Activated CD4-positive, alpha-beta T cell treated with anti-CD3 and anti-CD28 coated beads for 36 hours (primary cell): ENCODE measurements at regions not wholly inside any gene's neighbourhood (a gene's known extent, or its start where the extent isn't known, plus 50 kb on each side); places are given as distances from the start of the nearest gene placed in this dataset.
"Not testable (repeated sequence)": the region's sequence is repeated elsewhere in the genome, so short reads cannot be mapped to it uniquely, and the experiment has no call there.

ENCODE experiments used
- ATAC-seq: fragments of 200-7000 bp; cut with Tn5 transposase; one replicate; pipeline ENCODE4 v1.10.0; 2021; ENCODE audit warnings: mild to moderate bottlenecking, moderate library complexity
- CTCF ChIA-PET: fragments of 350-600 bp; sonication (Branson Sonifier 250); formaldehyde crosslinking; loops from one replicate; lab custom pipeline; 2021; ENCODE audit warnings: antibody characterized with exemption; lab: Charles Lee
- POLR2A ChIA-PET: fragments of 350-600 bp; sonication (Branson Sonifier 250); formaldehyde crosslinking; loops from one replicate; lab custom pipeline; 2021; ENCODE audit warnings: antibody characterized with exemption, inconsistent platforms; lab: Charles Lee
- DNase-seq: peaks from one replicate; pipeline ENCODE4 v3.0.0-alpha.2; 2020
- H3K27ac Mint-ChIP-seq: one replicate; pipeline ENCODE4 v1.8.0; 2021; ENCODE audit warnings: mixed read lengths
- H3K27me3 Mint-ChIP-seq: one replicate; pipeline ENCODE4 v1.8.0; 2021; ENCODE audit warnings: mixed read lengths
- H3K36me3 Mint-ChIP-seq: one replicate; pipeline ENCODE4 v1.8.0; 2021; ENCODE audit warnings: low read depth, mixed read lengths
- H3K4me1 Mint-ChIP-seq: one replicate; pipeline ENCODE4 v1.8.0; 2021; ENCODE audit warnings: mixed read lengths
- H3K4me3 Mint-ChIP-seq: one replicate; pipeline ENCODE4 v1.8.0; 2021; ENCODE audit warnings: mild to moderate bottlenecking, moderate library complexity, mixed read lengths
- H3K9me3 Mint-ChIP-seq: one replicate; pipeline ENCODE4 v1.8.0; 2021; ENCODE audit warnings: low read depth, mixed read lengths
- intact Hi-C, 2 experiments: fragments of 100-400 bp; cut with DNase I in 1 of 2; cut with micrococcal nuclease in 1 of 2; formaldehyde crosslinking; loops; one replicate each; pipeline versions ENCODE4 v1.14.2 to v1.15.1; 2022 to 2024; cut with DNase I, micrococcal nuclease

DNA sequence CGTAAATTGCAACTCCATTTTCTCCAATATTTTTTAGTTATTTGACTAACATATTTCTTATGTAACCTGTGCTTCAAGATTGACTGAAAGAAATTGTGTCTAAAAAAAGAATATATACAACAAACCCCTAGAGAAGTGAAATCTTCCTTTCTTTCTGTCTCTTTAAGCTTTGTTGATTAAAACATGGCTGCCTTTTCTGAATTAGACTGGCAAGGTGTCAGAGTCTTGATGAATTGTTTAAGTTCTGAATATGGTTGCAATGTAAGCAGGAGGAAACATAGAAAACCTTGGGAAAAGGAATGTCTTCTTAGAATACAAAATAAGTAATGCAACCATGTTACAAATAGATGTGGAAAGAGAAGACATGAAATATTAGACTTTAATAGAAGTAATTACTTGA lies 209.8 kb upstream of the CTNND2 start:
- DNase-seq: no peak
- CTCF ChIA-PET: no interaction called here
- ATAC-seq: no peak
- peaks cover 3% of the 10 kb centered on the region for H3K9me3 Mint-ChIP-seq
- H3K27ac Mint-ChIP-seq: no peak overlapping the region
- intact Hi-C loops: no loop called here
- H3K4me1 Mint-ChIP-seq: no peaks in the 10 kb centered on the region
- H3K36me3 Mint-ChIP-seq: no peaks in the 10 kb centered on the region
- POLR2A ChIA-PET: no interaction called here
- no peaks in the 10 kb centered on the region for H3K27me3 Mint-ChIP-seq
- H3K4me3 Mint-ChIP-seq: no peak overlapping the region

DNA sequence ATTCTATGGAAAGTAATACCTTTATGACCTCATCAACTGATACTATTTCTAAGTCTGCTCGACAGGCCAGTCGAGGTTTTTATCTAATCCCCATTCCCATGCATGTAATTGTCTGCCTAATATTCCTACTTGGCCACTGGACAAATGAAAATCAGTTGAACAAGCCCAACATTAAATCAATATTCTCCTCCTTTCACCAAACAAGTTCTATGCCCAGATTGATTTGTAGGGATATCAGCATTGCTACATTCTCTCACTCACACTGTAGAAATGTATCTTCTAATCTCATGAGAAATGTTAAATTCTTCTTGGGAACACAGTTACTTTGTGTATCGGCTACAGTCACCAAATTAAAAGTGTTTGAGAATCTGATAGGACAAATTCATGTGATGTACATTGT lies 208.8 kb upstream of the CTNND2 start:
- ChIA-PET CTCF (no interaction called here), POLR2A (no interaction called here)
- H3K36me3 Mint-ChIP-seq: no peaks in the 10 kb centered on the region
- DNase-seq: no peak
- H3K27me3 Mint-ChIP-seq: no peaks in the 10 kb centered on the region
- H3K9me3 Mint-ChIP-seq: peaks cover 3% of the 10 kb centered on the region
- ATAC-seq: no peak
- intact Hi-C loops: no loop called here
- no peak overlapping the region for H3K27ac Mint-ChIP-seq
- H3K4me3 Mint-ChIP-seq: no peak overlapping the region
- no peaks in the 10 kb centered on the region for H3K4me1 Mint-ChIP-seq

DNA sequence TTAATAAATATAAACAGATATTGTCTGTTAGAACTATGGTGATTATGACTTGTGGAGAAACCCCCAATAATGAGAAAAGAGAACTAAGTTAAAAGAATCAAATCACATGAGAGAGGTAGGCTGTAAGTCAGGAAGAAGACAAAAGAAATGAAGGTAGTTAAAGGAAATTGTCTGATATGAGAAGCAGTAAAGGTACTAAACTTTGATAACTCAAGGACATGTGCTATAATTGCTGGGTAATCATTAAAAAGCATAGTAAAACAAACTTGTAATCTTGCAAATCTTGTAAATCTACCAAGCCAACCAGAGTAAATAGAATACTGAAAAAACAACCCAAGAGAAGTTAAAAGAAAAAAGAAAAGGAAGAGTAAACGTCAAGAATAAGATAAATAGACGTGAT lies 207.0 kb upstream of the CTNND2 start:
- H3K27me3 Mint-ChIP-seq: no peaks in the 10 kb centered on the region

DNA sequence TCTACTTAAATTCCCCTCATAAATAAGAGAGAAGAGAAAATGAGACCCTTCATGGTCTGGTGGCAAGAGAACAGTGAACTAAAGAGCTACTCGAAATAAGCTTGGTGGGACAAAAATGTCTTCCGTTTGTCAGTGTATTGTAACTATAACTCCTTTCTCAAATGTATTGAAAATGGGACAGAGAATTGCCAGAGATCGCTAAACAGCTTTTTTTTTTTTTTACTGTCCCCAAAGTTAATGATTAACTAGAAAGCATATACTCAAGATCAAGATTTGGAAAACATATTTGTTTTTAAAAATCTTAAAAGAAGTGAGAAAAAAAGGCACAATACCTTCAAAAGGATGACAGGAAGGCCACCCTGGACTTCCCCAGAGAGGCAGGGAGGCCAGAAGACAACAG lies 206.4 kb upstream of the CTNND2 start:
- Mint-ChIP-seq H3K4me1 (no peaks in the 10 kb centered on the region), H3K4me3 (no peak overlapping the region), H3K9me3 (no peaks in the 10 kb centered on the region), H3K27ac (no peak overlapping the region), H3K27me3 (no peaks in the 10 kb centered on the region), H3K36me3 (no peaks in the 10 kb centered on the region)
- ChIA-PET CTCF (no interaction called here), POLR2A (no interaction called here)
- DNase-seq (no peak), ATAC-seq (no peak)
- intact Hi-C loops: no loop called here

More for the DNA sequence above, 207.0 kb upstream of the CTNND2 start:
- ChIA-PET POLR2A (no interaction called here), CTCF (no interaction called here)
- H3K36me3 Mint-ChIP-seq: no peaks in the 10 kb centered on the region
- no peak for ATAC-seq
- H3K4me1 Mint-ChIP-seq: no peaks in the 10 kb centered on the region
- peaks cover under 1% of the 10 kb centered on the region for H3K9me3 Mint-ChIP-seq
- no peak for DNase-seq
- H3K27ac Mint-ChIP-seq: no peak overlapping the region
- intact Hi-C loops: no loop called here
- no peak overlapping the region for H3K4me3 Mint-ChIP-seq

DNA sequence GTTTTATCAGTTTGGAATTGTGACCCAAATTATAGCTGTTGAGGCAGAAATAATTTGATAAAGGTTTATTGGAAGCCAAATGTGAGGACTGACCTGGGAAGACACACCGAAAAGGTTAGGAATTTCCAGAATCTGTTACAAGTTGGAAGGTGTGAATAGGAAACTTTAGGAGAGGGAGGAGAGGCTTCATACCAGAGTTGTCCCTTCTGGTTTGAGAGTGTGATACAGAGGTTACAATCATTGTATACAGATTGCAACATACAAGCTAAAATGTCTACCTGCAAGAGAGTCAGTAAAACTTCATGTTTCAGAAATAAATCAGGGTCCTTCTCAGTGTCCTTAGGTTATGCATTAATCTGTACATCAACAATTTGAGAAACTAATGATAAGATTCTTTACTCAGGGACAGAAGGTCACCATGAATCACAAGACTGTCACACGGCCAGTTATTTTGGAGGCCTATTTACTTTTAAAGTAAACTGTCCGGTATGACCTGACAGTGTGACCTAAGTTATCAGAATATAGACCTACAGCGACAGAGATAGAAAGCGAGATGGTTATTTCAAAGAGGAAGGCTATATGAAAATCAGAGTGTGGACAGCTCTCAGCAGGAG lies 204.9 kb upstream of the CTNND2 start:
- Mint-ChIP-seq H3K27ac (no peak overlapping the region), H3K4me3 (no peak overlapping the region), H3K9me3 (no peaks in the 10 kb centered on the region), H3K4me1 (no peaks in the 10 kb centered on the region), H3K36me3 (no peaks in the 10 kb centered on the region), H3K27me3 (no peaks in the 10 kb centered on the region)
- POLR2A ChIA-PET: no interaction called here
- intact Hi-C loops: no loop called here
- CTCF ChIA-PET: no interaction called here
- ATAC-seq (no peak), DNase-seq (no peak)

DNA sequence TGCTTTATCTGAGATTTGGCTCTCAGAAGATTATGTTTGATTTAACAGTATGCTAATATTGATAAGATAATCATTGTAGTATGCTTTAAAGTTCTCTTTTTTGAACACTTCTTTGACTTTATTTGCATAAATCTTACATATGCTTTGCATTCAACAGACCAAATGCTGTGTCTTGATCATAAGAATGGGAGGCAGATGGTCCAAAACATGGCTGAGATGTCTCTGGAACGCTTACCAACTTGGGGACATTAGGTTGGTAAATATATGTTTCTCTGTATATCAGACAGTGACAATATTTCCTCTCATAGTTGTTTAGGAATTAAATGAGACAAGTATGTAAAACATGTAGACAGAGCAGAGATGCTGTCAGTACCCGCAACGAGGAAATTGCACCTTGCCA lies 197.9 kb upstream of the CTNND2 start:
- ChIA-PET POLR2A (no interaction called here), CTCF (no interaction called here)
- H3K27ac Mint-ChIP-seq: no peak overlapping the region
- DNase-seq (no peak), ATAC-seq (no peak)
- intact Hi-C loops: no loop called here
- H3K4me3 Mint-ChIP-seq: no peak overlapping the region
- H3K9me3 Mint-ChIP-seq: peaks cover 2% of the 10 kb centered on the region
- H3K4me1 Mint-ChIP-seq: no peaks in the 10 kb centered on the region
- H3K27me3 Mint-ChIP-seq: no peaks in the 10 kb centered on the region
- no peaks in the 10 kb centered on the region for H3K36me3 Mint-ChIP-seq

DNA sequence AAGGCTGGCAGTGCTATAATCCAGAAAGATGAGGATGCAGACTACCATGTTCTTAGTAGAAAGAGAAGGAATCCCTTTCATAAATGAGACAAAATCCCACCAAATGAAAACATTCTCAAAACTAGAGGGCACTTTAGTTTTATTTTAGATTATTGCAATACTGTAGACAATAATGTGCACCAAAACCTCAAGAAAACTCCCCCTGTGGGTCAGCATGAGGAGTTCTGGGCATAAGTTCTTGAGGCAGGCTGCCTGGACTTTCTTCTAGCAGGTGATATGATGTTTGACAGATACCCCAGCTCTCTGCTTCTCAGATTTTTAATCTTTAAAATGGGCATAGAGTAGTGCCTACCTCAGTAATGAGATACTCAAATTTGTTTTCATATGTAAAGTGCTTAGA lies 196.3 kb upstream of the CTNND2 start:
- no peaks in the 10 kb centered on the region for H3K4me1 Mint-ChIP-seq
- intact Hi-C loops: no loop called here
- POLR2A ChIA-PET: no interaction called here

DNA sequence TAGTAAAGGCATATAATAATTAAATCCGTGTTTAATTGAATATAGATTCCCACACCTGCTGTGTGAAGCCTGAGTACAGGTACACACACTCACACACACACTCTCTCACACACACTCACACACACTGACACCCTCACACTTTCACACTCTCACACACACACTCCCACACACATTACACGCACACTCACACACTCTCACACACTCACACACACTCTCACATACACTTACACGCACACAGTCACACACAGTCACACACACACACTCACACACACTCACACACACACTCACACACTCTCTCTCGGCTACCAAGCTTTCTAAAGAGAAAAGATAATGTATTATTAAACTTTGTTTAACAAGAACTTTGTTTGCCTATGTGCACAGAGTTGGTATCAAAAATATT lies 195.1 kb upstream of the CTNND2 start:
- CTCF ChIA-PET: no interaction called here
- DNase-seq: no peak
- peaks cover 2% of the 10 kb centered on the region for H3K9me3 Mint-ChIP-seq
- ATAC-seq: no peak
- H3K4me3 Mint-ChIP-seq: no peak overlapping the region
- no peaks in the 10 kb centered on the region for H3K27me3 Mint-ChIP-seq
- H3K36me3 Mint-ChIP-seq: no peaks in the 10 kb centered on the region
- no peaks in the 10 kb centered on the region for H3K4me1 Mint-ChIP-seq
- no peak overlapping the region for H3K27ac Mint-ChIP-seq
- POLR2A ChIA-PET: no interaction called here
- intact Hi-C loops: no loop called here

More for the DNA sequence above, 196.3 kb upstream of the CTNND2 start:
- no peaks in the 10 kb centered on the region for H3K36me3 Mint-ChIP-seq
- no peak for ATAC-seq
- H3K9me3 Mint-ChIP-seq: peaks cover 2% of the 10 kb centered on the region
- H3K27ac Mint-ChIP-seq: no peak overlapping the region
- DNase-seq: no peak
- no peaks in the 10 kb centered on the region for H3K27me3 Mint-ChIP-seq
- CTCF ChIA-PET: no interaction called here
- no peak overlapping the region for H3K4me3 Mint-ChIP-seq

DNA sequence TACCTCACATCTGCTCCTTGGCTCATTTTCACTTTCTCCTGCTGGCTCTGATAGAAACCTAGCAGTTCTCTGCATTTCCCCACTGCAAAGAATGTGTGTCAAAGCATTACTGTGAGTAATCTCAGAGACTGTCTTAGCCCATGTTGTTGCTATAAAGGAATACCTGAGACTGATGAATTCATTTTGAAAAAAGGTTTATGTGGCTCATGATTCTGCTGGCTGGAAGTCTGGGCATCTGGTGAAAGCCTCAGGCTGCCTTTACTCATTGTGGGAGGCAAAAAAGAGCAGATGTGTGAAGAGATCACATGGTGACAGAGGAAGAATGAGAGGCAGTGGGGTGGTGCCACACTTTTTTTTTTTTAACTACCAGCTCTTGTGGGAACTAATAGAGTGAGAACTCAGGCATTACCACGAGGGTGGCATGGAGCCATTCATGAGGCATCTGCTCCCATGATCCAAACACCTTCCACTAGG lies 191.6 kb upstream of the CTNND2 start:
- no peak overlapping the region for H3K27ac Mint-ChIP-seq
- CTCF ChIA-PET: interaction anchor here (0.6 kb wide), 1 partner anchor 240 kb away, joined by 3 read pairs; no protein-coding TSS in a partner anchor
- no peak overlapping the region for H3K4me3 Mint-ChIP-seq
- no peaks in the 10 kb centered on the region for H3K27me3 Mint-ChIP-seq
- POLR2A ChIA-PET: no interaction called here
- no peaks in the 10 kb centered on the region for H3K4me1 Mint-ChIP-seq
- ATAC-seq (peak; percentile 58), DNase-seq (no peak)
- H3K36me3 Mint-ChIP-seq: no peaks in the 10 kb centered on the region
- peaks cover 5% of the 10 kb centered on the region for H3K9me3 Mint-ChIP-seq
- intact Hi-C loops: no loop called here

DNA sequence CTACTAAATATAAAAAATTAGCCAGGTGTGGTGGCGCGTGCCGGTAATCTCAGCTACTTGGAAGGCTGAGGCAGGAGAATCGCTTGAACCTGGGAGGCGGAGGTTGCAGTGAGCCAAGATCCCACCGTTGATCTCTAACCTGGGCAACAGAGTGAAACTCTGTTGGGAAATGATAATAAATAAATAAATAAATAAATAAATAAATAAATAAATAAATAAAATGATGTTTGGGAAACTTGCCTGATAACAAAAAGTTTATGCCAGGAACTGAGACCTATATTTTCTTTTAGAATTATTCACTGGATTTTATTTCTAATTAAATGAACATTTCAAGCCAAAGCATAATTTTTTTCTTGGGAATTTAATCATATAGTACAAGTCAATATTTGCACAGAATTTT lies 189.3 kb upstream of the CTNND2 start:
- Mint-ChIP-seq H3K4me3 (no peak overlapping the region), H3K27me3 (no peaks in the 10 kb centered on the region), H3K9me3 (peaks cover 6% of the 10 kb centered on the region), H3K27ac (no peak overlapping the region), H3K4me1 (no peaks in the 10 kb centered on the region), H3K36me3 (no peaks in the 10 kb centered on the region)
- intact Hi-C loops: no loop called here
- POLR2A ChIA-PET: no interaction called here
- CTCF ChIA-PET: no interaction called here
- ATAC-seq (no peak), DNase-seq (no peak)

DNA sequence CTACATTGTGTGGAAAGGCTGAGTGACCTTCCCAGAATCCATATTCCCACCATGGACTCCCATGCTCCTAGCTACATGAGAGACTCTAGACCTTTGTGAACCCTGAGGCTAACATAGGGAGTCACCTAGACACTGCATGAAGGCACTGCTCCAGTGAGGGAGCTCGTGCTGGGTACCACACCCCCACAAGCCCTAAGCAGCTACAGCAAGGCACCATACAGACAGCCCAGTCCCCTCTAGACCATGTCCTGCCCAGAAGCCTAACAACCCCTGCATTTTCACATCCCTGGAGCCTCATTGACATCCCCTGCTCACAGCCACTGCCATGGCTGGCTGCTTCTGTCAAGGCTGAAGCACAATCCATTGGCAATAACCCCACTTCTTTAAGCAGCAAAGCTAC lies 176.5 kb upstream of the CTNND2 start:
- Mint-ChIP-seq H3K27me3 (no peaks in the 10 kb centered on the region), H3K9me3 (peaks cover 14% of the 10 kb centered on the region), H3K27ac (no peak overlapping the region), H3K36me3 (no peaks in the 10 kb centered on the region), H3K4me3 (no peak overlapping the region), H3K4me1 (no peaks in the 10 kb centered on the region)
- CTCF ChIA-PET: no interaction called here
- POLR2A ChIA-PET: no interaction called here
- no peak for ATAC-seq
- intact Hi-C loops: no loop called here
- DNase-seq: no peak

DNA sequence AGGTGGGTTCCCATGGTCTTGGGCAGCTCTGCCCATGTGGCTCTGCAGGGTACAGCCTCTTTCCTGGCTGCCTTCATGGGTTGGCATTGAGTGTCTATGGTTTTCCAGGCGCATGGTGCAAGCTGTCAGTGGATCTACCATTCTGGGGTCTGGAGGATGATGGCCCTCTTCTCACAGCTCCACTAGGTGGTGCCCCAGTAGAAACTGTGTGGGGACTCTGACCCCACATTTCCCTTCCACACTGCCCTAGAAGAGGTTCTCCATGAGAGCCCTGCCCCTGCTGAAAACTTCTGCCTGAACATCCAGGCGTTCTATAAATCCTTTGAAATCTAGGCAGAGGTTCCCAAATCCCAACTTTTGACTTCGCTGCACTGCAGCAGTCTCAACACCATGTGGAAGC lies 174.0 kb upstream of the CTNND2 start:
- intact Hi-C loops, H3K27me3 Mint-ChIP-seq, H3K27ac Mint-ChIP-seq, H3K36me3 Mint-ChIP-seq, H3K4me1 Mint-ChIP-seq, DNase-seq, CTCF ChIA-PET, ATAC-seq, H3K4me3 Mint-ChIP-seq, POLR2A ChIA-PET: not testable (repeated sequence)
- peaks cover 12% of the 10 kb centered on the region for H3K9me3 Mint-ChIP-seq

DNA sequence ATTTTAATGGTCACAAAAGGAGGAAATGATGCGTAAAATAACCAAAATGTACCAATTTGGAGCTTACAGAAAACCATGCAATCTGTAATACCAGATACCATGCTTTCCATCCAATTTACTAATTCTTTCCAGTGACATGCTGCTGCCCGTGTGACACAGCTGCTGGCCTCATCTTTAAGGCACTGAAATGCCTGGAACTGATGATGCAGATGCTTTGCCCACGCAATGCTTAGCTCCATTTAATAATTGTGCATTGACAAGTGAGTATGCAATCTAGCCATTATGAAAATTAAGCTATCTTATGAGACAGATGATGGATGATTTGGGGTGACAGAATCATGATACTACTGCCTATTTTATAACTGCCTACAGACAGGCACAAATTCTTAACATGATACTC lies 169.2 kb upstream of the CTNND2 start:
- no peak overlapping the region for H3K4me3 Mint-ChIP-seq
- no peaks in the 10 kb centered on the region for H3K36me3 Mint-ChIP-seq
- ChIA-PET POLR2A (no interaction called here), CTCF (no interaction called here)
- DNase-seq (no peak), ATAC-seq (no peak)
- no peaks in the 10 kb centered on the region for H3K27me3 Mint-ChIP-seq
- intact Hi-C loops: no loop called here
- H3K9me3 Mint-ChIP-seq: no peaks in the 10 kb centered on the region
- no peaks in the 10 kb centered on the region for H3K4me1 Mint-ChIP-seq
- H3K27ac Mint-ChIP-seq: no peak overlapping the region
